Renal pelvis (tissue), 1 donor: ENCODE measurements at regions not wholly inside any gene's neighbourhood (a gene's known extent, or its start where the extent isn't known, plus 50 kb on each side); places are given as distances from the start of the nearest gene placed in this dataset.
"Not testable (repeated sequence)": the region's sequence is repeated elsewhere in the genome, so short reads cannot be mapped to it uniquely, and the experiment has no call there.

Experiments used
- DNase-seq: peaks from one replicate; pipeline ENCODE4 v3.0.0-alpha.2; 2013

DNA sequence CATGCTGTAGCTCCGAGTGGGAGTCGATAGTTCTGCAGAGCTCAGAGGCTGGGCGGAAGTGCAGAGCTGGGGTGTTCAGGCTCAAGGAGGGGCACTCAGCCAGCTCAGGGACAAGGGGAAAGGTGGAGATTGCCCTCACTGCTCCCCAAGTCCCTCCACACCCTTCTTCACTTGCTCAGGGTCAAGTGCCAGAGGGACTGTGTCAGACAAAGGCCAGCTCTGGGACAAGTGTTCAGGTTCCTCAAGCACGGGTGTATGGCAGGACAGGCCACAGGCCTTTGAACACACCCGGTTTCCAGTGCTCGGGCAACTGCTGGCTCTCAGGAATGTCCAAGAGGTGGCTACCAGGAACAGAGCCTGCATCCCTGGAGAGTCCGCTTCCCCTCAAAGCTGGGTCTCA, 293.0 kb upstream of the PODXL start:
- DNase-seq: no peak

DNA sequence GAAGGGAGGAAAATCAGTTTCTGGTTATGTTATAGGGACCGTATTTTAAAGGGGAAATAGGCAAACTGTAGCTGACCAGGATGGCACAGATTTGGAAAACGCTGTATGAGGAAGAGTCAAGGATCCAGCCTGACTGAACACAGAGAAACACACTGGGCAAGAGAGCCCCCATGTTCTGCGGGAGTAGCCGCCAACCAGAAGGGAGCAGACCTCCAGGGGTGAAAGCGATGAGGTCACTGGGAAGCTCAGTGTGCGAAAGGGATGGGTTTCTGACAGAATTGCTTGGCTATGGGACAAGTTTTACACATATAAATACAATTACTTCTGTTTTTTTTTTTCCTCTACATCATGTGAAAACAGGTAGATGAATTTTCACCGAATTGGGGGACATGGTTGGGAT, 291.6 kb upstream of the PODXL start:
- no peak for DNase-seq

DNA sequence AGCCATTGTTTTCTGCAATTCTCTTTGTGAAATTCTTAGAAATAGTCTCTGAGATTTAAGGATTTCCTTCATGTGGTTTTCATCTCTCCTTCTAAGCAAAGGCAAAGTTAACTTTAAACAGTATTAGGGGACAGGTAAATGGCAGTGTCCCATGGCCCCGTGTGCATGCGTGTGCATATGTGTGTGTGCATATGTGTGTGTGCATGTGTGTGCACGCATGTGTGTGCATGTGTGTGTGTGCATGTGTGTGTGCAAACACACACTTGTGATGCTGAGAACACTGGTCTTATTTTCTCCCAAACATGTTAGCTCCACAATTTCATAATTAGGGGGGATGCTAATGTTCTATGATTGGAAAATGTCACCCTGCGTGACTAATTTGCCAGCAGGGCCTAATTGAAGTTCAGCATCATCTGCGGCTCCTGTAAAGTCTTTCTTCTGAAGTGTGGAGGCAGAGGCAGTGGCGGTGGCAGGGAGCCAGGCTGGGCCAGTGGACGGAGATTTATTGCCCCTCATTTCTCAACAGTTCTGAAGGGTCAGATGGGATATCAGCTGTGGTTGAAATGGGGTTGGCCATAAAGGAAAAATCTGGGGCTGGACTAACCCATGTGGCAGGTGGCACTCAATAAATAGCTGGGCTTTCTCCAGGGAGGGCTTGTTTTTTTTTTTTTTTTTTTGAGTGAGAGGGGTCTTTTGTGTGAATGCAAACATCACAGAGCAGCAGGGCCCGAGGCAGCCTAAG, 289.3 kb upstream of the PODXL start:
- DNase-seq: no peak

DNA sequence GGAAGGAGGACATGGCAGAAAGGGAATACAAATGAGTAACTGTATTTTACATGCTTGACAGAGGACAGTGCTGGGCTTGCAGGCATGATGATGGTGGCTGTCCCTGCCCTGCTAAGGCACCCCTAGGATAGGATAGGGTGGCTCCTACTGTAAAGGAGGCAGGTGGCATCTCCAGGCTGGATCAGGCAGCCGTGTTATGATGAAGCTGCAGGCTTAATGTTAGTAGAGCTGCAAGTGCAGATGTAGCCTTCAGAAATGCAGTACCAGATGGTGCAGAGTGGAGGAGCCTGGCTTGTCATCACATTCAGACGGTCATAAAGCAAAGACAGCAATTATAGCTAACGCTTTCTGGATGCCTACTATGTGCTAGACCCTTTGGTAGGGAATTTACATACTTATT, 287.9 kb upstream of the PODXL start:
- no peak for DNase-seq

DNA sequence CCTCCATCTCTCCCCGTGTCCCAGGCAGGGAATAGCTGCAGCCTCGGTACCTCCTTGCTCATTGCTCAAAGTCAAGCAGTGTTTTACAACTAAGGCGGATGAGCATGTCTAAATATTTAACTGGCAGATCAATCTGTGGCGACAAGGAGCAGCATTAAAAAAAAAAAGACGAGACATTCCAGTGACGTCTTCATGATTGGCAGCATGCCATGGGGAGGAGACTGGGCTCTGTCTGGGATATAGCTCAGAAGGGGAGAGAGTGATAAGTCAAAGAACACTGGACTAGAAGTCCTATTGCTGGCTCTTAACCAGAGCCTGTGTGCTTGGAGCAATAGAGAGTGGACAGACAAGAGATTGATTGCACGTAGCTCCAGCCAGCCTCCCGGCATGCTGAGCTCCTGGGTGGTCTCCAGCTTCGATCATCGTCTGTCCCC, 287.5 kb upstream of the PODXL start:
- DNase-seq: peak; percentile 71

DNA sequence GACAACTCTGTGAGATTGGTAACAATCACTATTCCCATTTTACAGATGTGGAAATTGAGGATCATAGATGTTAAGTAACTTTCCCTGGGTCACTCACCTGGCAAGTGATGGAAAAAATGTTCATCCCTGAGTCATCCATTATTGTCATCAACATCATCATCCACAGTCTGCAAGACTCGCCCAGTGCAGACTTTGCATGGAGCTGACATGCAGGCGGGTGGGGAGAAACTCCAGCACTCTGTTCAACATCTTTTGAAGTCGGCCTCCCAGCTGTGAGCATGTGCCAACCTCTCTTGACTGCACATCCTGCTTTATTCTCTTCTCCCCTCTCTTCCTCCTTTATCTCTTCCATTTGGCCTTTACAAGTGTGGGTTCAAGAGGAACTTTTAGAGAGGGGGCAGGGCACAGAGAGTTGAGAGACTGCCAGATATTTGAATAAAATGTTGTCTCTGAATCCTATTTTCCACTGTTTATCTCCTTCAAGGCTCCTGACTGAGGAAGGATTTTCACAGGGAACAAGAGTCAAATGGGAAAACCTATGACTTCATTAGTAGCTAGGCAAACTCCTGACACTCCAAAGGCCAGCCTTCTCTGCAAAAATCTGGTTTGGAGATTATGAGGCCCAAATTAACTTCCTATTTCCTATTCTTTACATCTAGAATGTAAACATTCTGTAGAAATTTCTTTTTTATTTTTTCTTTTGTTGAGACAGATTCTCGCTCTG, 283.7 kb upstream of the PODXL start:
- no peak for DNase-seq

DNA sequence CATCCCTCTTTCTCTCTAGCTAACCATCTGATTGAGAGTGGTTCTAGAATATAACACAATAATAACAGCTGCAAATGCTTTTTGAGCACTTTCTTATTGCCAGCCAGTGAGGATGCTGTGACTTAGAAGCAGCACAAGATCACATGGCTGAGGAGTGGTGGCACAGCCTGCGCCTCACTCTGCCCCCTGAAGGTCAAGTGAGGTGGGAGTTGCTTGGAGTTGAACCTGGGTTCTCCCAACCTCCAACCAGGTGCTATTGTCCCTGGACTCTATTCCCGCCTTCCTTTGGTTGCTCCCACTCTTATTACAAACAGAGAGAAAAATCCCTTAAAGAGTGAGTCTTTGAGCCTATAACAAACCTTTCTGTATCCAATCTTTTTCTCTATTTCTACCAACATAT, 280.3 kb upstream of the PODXL start:
- DNase-seq: no peak

DNA sequence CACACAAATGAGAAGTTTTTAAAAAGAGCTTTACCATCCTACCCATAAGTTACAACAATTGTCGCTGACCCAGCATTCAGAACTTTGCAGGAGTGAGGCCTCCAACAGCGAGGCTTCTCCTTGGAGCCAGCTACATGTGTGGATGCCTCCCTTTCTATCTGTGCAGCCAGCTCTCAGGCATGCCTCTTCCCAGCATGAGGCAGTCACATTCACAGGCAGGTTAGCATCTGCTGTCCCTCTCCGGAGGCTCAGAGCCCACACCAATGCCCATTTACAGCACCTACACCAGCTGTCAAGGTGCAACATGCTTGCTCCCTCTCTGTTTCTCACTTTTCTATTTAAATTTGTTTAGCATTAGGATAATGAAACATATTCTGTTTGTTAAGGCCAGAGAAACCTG, 278.7 kb upstream of the PODXL start:
- DNase-seq: no peak

DNA sequence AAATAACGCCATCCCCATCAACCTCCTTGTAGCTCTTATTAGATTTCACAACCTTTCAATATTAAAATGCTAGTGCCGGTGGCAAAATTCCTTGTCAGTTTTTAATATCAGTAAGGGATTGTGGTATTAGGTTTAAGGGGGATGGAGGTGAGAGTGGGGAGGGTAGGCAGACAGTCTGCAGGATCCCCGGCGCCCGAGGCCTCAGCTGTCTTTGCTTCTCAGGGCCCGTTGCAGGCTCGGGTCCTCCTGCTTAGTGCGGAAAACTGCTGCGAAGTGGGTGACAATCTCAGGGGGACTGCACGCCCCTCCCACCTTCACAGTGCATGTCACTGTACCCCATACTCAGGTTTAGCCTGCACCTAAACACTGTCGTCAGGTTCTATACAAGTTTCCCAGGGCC, 274.3 kb upstream of the PODXL start:
- no peak for DNase-seq

DNA sequence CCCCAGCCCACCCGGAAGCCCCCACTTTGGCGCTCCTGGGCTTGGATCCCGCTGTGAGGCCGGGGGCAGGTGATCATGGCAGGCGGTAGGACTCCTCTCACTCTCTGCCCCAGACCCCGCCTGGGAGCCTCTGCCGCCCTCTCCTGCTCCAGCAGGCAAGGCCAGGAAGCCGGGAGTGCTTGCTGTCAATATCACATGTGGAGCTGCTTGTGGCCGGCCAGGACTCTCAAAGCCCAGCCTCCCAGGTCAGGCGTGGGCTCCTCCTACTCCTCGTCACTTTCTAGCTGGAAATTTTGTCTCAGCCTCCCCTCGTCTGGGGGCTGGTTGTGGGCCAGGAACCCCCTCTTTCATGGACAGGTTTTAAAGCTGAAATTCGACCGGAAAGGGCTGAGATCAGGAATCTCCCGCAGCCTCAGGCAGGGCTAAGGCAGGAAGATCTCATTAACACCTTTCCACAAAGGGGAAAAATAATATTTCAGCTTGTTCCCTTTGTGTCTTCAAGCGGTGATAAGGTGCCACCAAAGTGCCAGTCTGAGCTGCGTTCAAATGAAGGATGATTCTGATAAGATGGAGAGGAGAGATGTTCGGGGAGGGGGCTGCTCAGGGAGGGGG, 273.6 kb upstream of the PODXL start:
- DNase-seq: no peak

DNA sequence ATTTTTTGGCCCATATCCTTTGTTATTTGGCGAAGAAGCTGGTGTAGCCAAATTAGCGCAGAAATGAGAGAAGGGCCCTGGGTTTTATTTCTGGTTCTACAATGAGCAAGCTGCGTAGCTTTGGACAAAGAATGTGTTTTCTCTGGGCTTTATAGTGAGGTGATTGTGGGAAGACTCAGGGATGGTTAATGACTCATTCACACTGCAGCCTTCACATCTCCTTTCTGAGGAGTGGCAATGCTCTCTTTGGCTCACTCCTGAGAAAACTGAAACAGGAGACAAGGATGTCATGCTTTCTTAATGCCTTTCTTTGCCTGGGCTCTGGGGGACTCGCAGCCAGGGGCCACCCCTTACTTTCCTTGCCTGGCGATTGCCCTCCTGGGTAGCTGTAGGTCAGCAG, 271.0 kb upstream of the PODXL start:
- DNase-seq: no peak

DNA sequence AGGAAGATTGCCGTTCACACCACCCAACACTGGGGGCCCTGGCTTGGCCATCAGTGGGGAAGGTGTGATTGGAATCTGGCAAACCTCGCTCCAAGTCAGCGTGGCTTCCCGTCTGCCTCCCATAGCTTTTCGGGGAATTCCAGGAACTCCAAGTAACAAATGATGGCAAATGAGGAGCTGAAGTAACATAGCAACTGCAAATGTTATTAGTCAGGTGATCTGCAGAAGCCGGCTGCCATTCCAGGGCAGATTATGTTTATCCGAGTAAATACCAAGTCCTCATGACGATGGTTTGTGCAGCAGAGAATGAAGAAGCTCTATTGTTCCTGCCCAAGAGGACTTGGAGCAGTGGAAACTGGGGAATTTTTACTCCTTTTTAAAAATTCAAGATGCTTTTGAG, 270.5 kb upstream of the PODXL start:
- no peak for DNase-seq

DNA sequence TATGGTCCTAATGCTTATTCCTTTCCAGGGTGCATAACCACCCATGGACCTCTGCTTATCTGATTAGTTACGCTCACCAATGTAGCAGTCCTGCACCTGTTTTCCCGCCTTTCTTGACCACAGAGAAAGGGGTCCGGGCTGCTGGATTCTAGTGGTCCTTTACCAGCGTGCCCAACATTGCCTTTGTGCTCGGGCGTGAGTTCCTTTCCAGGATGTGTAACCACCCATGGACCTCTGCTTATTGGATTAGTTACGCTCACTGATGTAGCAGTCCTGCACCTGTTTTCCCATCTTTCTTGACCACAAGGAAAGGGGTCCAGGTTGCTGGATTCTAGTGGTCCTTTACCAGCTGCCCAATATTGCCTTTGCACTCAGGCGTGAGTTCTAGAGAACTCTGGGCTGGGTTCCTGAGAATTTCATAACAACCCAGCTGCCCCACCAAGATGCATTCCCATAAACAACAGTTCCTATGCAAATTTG, 267.6 kb upstream of the PODXL start:
- DNase-seq: not testable (repeated sequence)

DNA sequence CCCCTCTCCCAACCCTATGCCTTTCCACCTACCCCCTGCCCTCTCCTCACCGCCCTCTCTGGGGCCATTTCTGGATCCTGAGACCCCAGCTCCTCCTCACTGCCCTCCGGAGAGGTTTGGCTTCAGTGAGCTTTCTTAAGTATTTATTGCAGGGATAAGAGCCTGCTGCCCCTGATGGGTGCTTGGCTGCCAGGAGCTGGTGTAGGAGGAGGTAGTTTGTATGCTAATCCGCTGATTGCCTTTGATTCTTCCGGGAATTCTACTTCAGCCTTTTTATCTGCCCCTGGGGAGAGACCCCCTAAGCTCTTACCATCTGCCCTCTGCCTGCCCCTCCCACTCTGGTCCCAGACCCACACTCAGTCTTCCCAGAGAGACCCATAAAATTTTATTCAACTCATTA, 263.5 kb upstream of the PODXL start:
- DNase-seq: no peak

DNA sequence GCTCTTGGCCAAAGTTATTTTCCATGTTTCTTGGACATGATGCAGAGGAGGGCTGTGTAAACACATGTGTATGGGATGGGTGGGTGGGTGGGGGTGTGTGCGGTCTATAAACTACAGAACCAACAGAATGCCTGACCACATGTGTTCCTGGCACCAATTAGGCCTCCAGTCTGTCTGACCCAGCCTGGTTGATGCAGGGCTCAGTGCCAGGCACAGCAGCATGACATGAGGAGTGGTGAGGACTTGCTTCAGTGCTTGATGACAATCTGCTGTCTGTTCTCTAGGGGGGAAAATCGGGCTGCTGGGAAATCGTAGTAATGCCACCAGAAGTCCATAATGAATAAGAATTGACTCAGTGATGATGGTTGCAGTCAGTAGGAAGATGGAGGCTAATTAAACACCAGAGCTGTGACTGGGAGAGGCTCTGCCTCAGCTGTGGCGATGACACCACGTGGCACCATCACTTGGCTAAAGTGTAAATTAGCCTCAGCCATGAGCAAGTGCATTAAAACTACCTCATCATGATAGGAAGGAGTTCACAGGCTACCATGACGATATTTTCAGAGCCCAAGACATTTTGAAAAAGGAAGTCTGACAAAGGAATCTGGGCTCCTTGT, 260.1 kb upstream of the PODXL start:
- DNase-seq: no peak

DNA sequence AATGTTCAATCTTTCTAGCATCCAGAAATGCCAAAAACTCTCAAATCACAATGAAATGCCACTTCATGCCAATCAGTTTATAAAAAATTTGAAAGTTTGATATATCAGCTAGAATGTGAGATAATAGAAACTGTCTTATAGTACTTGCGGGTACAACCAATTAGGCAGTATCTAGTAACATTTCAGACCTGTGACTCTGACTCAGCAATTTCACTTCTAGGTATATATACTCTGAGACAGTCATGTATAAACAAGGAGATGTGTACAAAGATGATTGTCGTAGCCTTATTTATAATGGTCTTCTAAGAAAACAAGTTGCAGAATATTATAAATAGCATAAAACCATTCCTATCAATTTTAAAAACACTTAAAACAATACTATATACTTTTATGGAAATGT, 252.3 kb upstream of the PODXL start:
- DNase-seq: no peak

DNA sequence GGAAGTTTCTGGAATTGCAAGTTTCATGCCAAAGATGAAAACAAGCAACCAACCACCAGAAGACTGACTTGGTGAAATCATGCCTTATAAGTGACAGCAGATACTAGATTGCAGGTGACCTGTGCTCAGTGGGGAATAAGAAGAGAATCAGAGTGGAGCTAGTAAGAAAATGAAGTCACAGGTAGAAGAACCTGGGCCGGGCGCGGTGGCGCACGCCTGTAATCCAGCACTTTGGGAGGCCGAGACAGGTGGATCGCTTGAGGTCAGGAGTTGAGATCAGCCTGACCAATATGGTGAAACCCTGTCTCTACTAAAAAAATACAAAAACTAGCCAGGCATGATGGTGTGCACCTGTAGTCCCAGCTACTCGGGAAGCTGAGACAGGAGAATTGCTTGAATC, 251.7 kb upstream of the PODXL start:
- DNase-seq: not testable (repeated sequence)

DNA sequence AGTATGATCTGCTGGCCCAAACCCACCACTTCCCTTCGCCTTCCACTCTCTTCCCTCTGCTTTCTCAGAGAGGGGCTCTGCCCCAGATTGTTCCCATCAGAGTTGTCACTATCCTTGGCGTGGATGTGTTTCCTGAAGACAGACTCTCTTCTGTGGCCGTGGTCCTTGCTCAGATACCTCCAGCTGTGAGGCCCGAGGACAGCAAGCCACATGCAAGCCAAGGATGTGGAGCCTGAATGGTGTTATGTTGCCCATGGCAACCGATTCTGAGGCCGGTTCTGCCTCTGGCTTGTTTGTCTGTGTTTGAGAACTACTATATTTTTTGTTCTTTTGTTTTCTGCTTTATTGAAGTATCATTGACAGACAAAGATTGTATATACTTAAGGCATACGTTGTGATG, 247.4 kb upstream of the PODXL start:
- DNase-seq: no peak

DNA sequence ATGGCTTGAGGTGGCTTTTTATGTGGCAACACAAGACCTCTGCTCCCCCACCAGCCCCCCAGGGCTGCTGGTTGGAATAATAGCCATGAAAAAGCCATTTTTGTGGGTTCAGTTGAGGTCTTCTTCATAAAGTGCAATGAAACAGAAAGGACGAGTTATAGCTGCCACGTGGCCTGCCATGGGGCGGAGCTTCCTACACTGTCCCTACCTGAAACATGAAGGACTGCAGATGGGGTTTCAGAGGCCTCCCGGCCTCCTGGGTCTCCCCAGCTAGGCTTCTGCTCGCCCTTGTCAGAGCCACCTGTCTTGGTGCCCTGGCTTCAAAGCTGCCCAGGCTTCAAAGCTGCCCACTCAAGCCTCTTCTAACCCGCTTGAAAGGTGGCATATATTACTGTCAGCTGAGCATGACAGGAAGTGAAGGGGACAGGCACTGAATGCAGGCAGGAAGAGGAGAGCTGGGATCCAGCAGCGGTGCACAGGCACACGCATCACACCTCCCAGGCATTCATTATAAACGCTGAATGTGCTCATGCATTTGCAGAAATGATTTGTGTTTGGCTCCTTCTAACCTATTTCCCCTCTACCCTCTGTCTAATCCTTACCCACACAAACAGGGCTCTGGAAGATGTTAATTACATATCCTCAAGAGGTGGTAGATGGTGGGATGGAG, 245.9 kb upstream of the PODXL start:
- no peak for DNase-seq

DNA sequence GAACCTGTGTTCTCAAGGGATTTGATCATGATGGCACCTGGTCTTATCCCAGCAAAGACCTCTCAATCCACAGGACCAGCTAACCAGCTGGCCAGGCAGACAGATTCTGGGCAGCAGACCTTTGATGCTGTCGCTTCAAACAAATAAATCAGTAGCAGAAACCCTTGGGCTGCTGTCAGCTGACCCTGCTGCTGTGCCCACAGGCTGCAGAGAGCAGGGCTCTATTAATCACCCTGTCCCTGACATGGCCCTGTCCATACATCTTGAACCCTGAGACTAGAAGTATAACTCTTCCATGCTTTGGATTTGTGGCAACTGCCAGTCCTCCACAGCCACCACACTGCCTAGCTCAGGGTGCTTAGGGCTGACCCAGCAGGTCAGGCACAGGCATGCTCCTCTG, 244.1 kb upstream of the PODXL start:
- DNase-seq: no peak

DNA sequence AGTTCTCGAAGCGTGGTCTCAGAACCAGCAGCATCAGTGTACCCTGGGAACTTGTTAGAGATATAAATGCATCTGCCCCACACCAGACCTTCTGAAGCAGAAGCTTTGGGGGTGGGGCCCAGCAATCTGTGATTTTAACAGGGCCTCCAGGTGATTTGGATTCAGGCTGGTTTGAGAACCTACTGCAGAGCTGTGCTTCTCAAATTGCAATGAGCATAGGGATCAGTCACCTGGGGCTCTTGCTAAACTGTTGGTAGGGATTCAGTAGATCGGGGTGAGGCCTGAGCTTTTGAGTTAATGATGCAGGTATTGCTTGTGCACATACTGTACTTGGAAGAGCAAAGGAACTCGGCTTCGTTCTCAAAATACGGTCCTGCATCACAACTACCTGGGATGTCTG, 243.6 kb upstream of the PODXL start:
- no peak for DNase-seq

DNA sequence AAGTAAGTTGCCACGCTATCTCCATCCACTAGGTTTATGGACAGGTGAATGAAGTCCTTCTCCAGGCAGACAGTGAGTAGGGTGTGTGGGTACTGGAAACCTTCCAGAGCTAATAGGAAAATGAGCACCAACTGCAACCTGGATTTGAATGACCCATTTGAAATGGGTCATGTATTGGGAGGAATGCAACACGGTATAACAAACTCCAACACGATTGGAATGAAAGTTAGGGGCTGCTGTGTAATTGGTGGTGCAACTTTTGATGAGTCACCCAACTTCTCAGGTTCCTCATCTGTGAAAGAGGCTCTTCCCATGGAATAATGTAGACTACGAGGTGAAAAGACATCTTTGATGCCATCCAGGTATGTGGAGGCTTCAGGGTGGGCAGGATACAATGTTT, 241.4 kb upstream of the PODXL start:
- no peak for DNase-seq
